Loucy (cell line): ENCODE measurements at regions not wholly inside any gene's neighbourhood (a gene's known extent, or its start where the extent isn't known, plus 50 kb on each side); places are given as distances from the start of the nearest gene placed in this dataset.

ENCODE experiments used
- H2AFZ ChIP-seq: fragments of 200-600 bp; sonication (generic); 2 replicates; pipeline ENCODE4 v1.6.0; 2016; ENCODE audit warnings: antibody characterized with exemption, mild to moderate bottlenecking, low read length, moderate library complexity
- H3F3A ChIP-seq: fragments of 200-600 bp; 2 replicates; pipeline ENCODE4 v1.6.0; 2016; ENCODE audit warnings: antibody characterized with exemption, low read depth, mild to moderate bottlenecking
- H3K27me3 ChIP-seq: fragments of 200-600 bp; sonication (generic); 2 replicates; pipeline ENCODE4 v1.6.1; 2014; ENCODE audit warnings: low read length, mild to moderate bottlenecking; ENCODE audit not compliant: insufficient read depth, poor library complexity, severe bottlenecking
- H3K36me3 ChIP-seq: fragments of 200-600 bp; sonication (generic); 2 replicates; pipeline ENCODE4 v1.6.1; 2016; ENCODE audit warnings: low read length; ENCODE audit not compliant: insufficient read depth
- H3K4me1 ChIP-seq: fragments of 200-600 bp; sonication (generic); 2 replicates; pipeline ENCODE4 v1.5.1; 2014; ENCODE audit warnings: low read length, mild to moderate bottlenecking; ENCODE audit not compliant: insufficient read depth, poor library complexity, severe bottlenecking
- H3K4me2 ChIP-seq: fragments of 200-600 bp; sonication (generic); 2 replicates; pipeline ENCODE4 v1.6.0; 2014; ENCODE audit warnings: antibody characterized with exemption, low read length, low read depth, mild to moderate bottlenecking; ENCODE audit not compliant: poor library complexity, severe bottlenecking
- H3K4me3 ChIP-seq: fragments of 200-600 bp; sonication (generic); 2 replicates; pipeline ENCODE4 v1.5.1; 2014; ENCODE audit warnings: low read length, mild to moderate bottlenecking, mixed read lengths; ENCODE audit not compliant: poor library complexity, severe bottlenecking
- H3K79me2 ChIP-seq: fragments of 200-600 bp; sonication (generic); 2 replicates; pipeline ENCODE4 v1.6.1; 2014; ENCODE audit warnings: low read length; ENCODE audit not compliant: insufficient read depth
- H3K9ac ChIP-seq: fragments of 200-600 bp; sonication (generic); 2 replicates; pipeline ENCODE4 v1.6.0; 2014; ENCODE audit warnings: mild to moderate bottlenecking, low read depth, low read length, moderate library complexity; ENCODE audit not compliant: poor library complexity, severe bottlenecking
- H3K9me2 ChIP-seq: fragments of 200-600 bp; sonication (generic); replicated peaks from 2 replicates; pipeline ENCODE4 v1.6.1; 2016; ENCODE audit warnings: low read depth, low read length, mixed read lengths
- H3K9me3 ChIP-seq: fragments of 200-600 bp; sonication (generic); 2 replicates; pipeline ENCODE4 v1.6.1; 2014; ENCODE audit warnings: mild to moderate bottlenecking, antibody characterized with exemption, low read length, low read depth; ENCODE audit not compliant: insufficient read depth
- H4K20me1 ChIP-seq: fragments of 200-600 bp; sonication (generic); 2 replicates; pipeline ENCODE4 v1.6.0; 2014; ENCODE audit warnings: antibody characterized with exemption, low read length, mild to moderate bottlenecking; ENCODE audit not compliant: insufficient read depth, poor library complexity, severe bottlenecking
- CTCF ChIP-seq: fragments of 200-600 bp; sonication (generic); conservative IDR thresholded peaks from 2 replicates; pipeline ENCODE4 v1.5.1; 2014; ENCODE audit warnings: mild to moderate bottlenecking, antibody characterized with exemption, low read length
- EZH2phosphoT487 ChIP-seq: fragments of 200-600 bp; IDR thresholded peaks from 2 replicates; pipeline ENCODE4 v1.6.1; 2018; ENCODE audit warnings: antibody characterized with exemption, mild to moderate bottlenecking, moderate library complexity, borderline replicate concordance

- Histone ChIP-seq H3K4me1 (no peaks in the 10 kb centered on the region), H3F3A (no peaks in the 10 kb centered on the region), H3K4me2 (no peak overlapping the region), H4K20me1 (no peaks in the 10 kb centered on the region), H2AFZ (no peak overlapping the region), H3K27me3 (no peaks in the 10 kb centered on the region), H3K9me2 (no peaks in the 10 kb centered on the region), H3K36me3 (no peaks in the 10 kb centered on the region), H3K9me3 (no peaks in the 10 kb centered on the region), H3K79me2 (no peaks in the 10 kb centered on the region), H3K4me3 (no peak overlapping the region), H3K9ac (no peak overlapping the region)
- TF ChIP-seq EZH2phosphoT487 (no peak), CTCF (no peak)
These were observed 54.5 kb upstream of the LCTL start for GRCh38 chr15:66620341-66620740.

GRCh38 chr15:66620744-66621344, 55.0 kb upstream of the LCTL start:
- Histone ChIP-seq H3K9me3 (no peaks in the 10 kb centered on the region), H3K4me1 (no peaks in the 10 kb centered on the region), H3K79me2 (no peaks in the 10 kb centered on the region), H4K20me1 (no peaks in the 10 kb centered on the region), H3K36me3 (no peaks in the 10 kb centered on the region), H3K9ac (no peak overlapping the region), H3K4me2 (no peak overlapping the region), H3K27me3 (no peaks in the 10 kb centered on the region), H3K4me3 (no peak overlapping the region), H3F3A (no peaks in the 10 kb centered on the region), H3K9me2 (no peaks in the 10 kb centered on the region), H2AFZ (no peak overlapping the region)
- TF ChIP-seq CTCF: no peak
- TF ChIP-seq EZH2phosphoT487: no peak

GRCh38 chr15:66621491-66622467, 56.0 kb upstream of the LCTL start:
- TF ChIP-seq CTCF (no peak), EZH2phosphoT487 (no peak)
- Histone ChIP-seq H3K79me2 (no peaks in the 10 kb centered on the region), H3F3A (no peaks in the 10 kb centered on the region), H3K36me3 (no peaks in the 10 kb centered on the region), H3K4me2 (no peak overlapping the region), H3K9ac (no peak overlapping the region), H2AFZ (no peak overlapping the region), H4K20me1 (no peaks in the 10 kb centered on the region), H3K9me2 (no peaks in the 10 kb centered on the region), H3K27me3 (no peaks in the 10 kb centered on the region), H3K9me3 (no peaks in the 10 kb centered on the region), H3K4me3 (no peak overlapping the region), H3K4me1 (no peaks in the 10 kb centered on the region)
